ENCODE measurements at regions not wholly inside any gene's neighbourhood (a gene's known extent, or its start where the extent isn't known, plus 50 kb on each side); places are given as distances from the start of the nearest gene placed in this dataset.
"Not testable (repeated sequence)": the region's sequence is repeated elsewhere in the genome, so short reads cannot be mapped to it uniquely, and the experiment has no call there.

- DNase-seq (ENCODE audit: low spot score), result no peak
Measured at GRCh38 chr1:238377280-238377919, 486.7 kb upstream of the ZP4 start.

- DNase-seq (ENCODE audit: low spot score), result no peak
Measured at GRCh38 chr1:238370599-238370998, 479.9 kb upstream of the ZP4 start.

GRCh38 chr1:238364214-238364892 lies 473.6 kb upstream of the ZP4 start:
- DNase-seq (ENCODE audit: low spot score), result peak; percentile 19

- no peak for DNase-seq (ENCODE audit: low spot score)
Measured at GRCh38 chr1:238360474-238360873, 469.8 kb upstream of the ZP4 start.

GRCh38 chr1:238350471-238350870 lies 459.7 kb upstream of the ZP4 start:
- DNase-seq (ENCODE audit: low spot score), result no peak

GRCh38 chr1:238346340-238346739 lies 455.6 kb upstream of the ZP4 start:
- no peak for DNase-seq (ENCODE audit: low spot score)

GRCh38 chr1:238345837-238346236 lies 455.1 kb upstream of the ZP4 start:
- DNase-seq (ENCODE audit: low spot score), result peak; percentile 79

- DNase-seq (ENCODE audit: low spot score), result no peak
Measured at GRCh38 chr1:238343852-238344251, 453.1 kb upstream of the ZP4 start.

GRCh38 chr1:238341395-238341794 lies 450.7 kb upstream of the ZP4 start:
- no peak for DNase-seq (ENCODE audit: low spot score)

GRCh38 chr1:238340989-238341388 lies 450.3 kb upstream of the ZP4 start:
- DNase-seq (ENCODE audit: low spot score), result no peak

- DNase-seq (ENCODE audit: low spot score), result no peak
Measured at GRCh38 chr1:238336531-238336930, 445.8 kb upstream of the ZP4 start.

GRCh38 chr1:238334170-238334569 lies 443.4 kb upstream of the ZP4 start:
- no peak for DNase-seq (ENCODE audit: low spot score)

GRCh38 chr1:238331557-238331956 lies 440.8 kb upstream of the ZP4 start:
- no peak for DNase-seq (ENCODE audit: low spot score)

- no peak for DNase-seq (ENCODE audit: low spot score)
Measured at GRCh38 chr1:238329671-238330070, 438.9 kb upstream of the ZP4 start.

- DNase-seq (ENCODE audit: low spot score), result not testable (repeated sequence)
Measured at GRCh38 chr1:238327033-238327432, 436.3 kb upstream of the ZP4 start.

- DNase-seq (ENCODE audit: low spot score), result not testable (repeated sequence)
Measured at GRCh38 chr1:238326479-238326878, 435.8 kb upstream of the ZP4 start.

GRCh38 chr1:238324211-238324864 lies 433.6 kb upstream of the ZP4 start:
- DNase-seq (ENCODE audit: low spot score), result no peak

- no peak for DNase-seq (ENCODE audit: low spot score)
Measured at GRCh38 chr1:238323490-238323889, 432.8 kb upstream of the ZP4 start.

- no peak for DNase-seq (ENCODE audit: low spot score)
Measured at GRCh38 chr1:238319957-238320356, 429.2 kb upstream of the ZP4 start.

GRCh38 chr1:238318294-238319110 lies 427.8 kb upstream of the ZP4 start:
- peak; percentile 21 for DNase-seq (ENCODE audit: low spot score)

- no peak for DNase-seq (ENCODE audit: low spot score)
Measured at GRCh38 chr1:238312969-238313368, 422.2 kb upstream of the ZP4 start.

- no peak for DNase-seq (ENCODE audit: low spot score)
Measured at GRCh38 chr1:238306411-238306810, 415.7 kb upstream of the ZP4 start.

All from mucosa of gallbladder (tissue), 1 donor.